PC-3 (cell line): ENCODE measurements at regions not wholly inside any gene's neighbourhood (a gene's known extent, or its start where the extent isn't known, plus 50 kb on each side); places are given as distances from the start of the nearest gene placed in this dataset.

Experiments
- EZH2 ChIP-seq: fragments of 300-600 bp; sonication (generic); IDR thresholded peaks from one replicate; pipeline ENCODE4 v1.6.1; 2017; ENCODE audit warnings: antibody characterized with exemption, mild to moderate bottlenecking, low read length; ENCODE audit not compliant: unreplicated experiment
- EZH2phosphoT487 ChIP-seq: fragments of 300-600 bp; sonication (generic); IDR thresholded peaks from 2 replicates; pipeline ENCODE4 v1.6.1; 2018; ENCODE audit warnings: mild to moderate bottlenecking, antibody characterized with exemption, low read length, borderline replicate concordance
- TF ChIP-seq, protein P1 (sequence below): fragments of 300-600 bp; sonication (generic); conservative IDR thresholded peaks from 2 replicates; pipeline ENCODE4 v1.5.1; 2017; ENCODE audit warnings: antibody characterized with exemption, low read depth, mild to moderate bottlenecking, low read length

DNA sequence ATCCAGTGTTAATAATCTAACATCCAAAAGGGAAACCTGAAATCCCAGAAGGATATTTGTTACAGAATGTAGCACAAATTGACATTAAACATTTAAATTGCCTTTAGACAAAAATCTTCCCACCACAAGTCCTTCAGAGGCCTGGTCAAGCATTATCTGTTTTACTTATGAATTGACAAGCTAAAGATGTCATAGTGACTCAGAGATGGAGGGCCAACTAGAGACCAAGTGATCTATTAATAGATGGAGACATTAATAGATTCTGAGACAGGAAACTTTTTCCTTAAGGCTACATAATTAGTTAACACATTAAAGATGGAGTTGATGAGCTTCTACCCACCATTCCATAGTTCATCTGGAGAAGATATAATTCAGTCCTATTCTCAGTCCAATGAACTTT lies 526.2 kb downstream of the IRS1 start:
- TF ChIP-seq, protein P1, sequence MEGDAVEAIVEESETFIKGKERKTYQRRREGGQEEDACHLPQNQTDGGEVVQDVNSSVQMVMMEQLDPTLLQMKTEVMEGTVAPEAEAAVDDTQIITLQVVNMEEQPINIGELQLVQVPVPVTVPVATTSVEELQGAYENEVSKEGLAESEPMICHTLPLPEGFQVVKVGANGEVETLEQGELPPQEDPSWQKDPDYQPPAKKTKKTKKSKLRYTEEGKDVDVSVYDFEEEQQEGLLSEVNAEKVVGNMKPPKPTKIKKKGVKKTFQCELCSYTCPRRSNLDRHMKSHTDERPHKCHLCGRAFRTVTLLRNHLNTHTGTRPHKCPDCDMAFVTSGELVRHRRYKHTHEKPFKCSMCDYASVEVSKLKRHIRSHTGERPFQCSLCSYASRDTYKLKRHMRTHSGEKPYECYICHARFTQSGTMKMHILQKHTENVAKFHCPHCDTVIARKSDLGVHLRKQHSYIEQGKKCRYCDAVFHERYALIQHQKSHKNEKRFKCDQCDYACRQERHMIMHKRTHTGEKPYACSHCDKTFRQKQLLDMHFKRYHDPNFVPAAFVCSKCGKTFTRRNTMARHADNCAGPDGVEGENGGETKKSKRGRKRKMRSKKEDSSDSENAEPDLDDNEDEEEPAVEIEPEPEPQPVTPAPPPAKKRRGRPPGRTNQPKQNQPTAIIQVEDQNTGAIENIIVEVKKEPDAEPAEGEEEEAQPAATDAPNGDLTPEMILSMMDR = no peak
- TF ChIP-seq EZH2 (no peak), EZH2phosphoT487 (no peak)
